ENCODE measurements at regions not wholly inside any gene's neighbourhood (a gene's known extent, or its start where the extent isn't known, plus 50 kb on each side); places are given as distances from the start of the nearest gene placed in this dataset.

DNA sequence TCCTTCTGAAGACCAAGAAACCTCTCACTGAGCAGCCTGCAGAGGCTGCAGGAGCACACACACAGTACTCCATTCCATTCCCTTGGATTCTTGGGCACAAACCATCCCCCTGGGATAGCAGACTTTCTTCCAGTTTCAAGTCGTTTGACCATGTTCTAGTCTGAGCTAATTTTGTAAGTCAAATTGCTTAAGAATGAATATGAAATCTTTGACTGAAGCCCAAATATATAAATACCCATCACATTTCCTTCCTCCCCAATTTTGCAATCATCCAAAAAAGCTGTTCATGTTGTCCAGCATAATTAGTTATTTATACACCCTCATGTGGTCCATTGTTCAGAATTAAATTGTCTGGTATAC, 231.2 kb upstream of the TPRG1 start:
- ATAC-seq = peak; percentile 63
- H3K27ac ChIP-seq = peak overlapping the region in 1 of 4 donors; percentile 60
- intact Hi-C loops (cut with DNase I) = no loop called here

GRCh38 chr3:188941103-188941502, 230.7 kb upstream of the TPRG1 start:
- Histone ChIP-seq H3K36me3 (replicated peaks in 1 of 2; ENCODE audit: insufficient read depth in 1 of 2, low read depth in 2 of 2) (no peaks in the 10 kb centered on the region), H3K27ac (peak overlapping the region in 1 of 4 donors; percentile 60), H3K9me3 (no peaks in the 10 kb centered on the region), H3K4me3 (no peak overlapping the region), H3K4me1 (peaks cover 6% of the 10 kb centered on the region), H3K27me3 (no peaks in the 10 kb centered on the region)
- intact Hi-C loops (cut with DNase I) = no loop called here
- 60 to 83% methylated on average over 3 of the region's 3 CpGs for WGBS, 2 donors
- TF ChIP-seq, protein P1, sequence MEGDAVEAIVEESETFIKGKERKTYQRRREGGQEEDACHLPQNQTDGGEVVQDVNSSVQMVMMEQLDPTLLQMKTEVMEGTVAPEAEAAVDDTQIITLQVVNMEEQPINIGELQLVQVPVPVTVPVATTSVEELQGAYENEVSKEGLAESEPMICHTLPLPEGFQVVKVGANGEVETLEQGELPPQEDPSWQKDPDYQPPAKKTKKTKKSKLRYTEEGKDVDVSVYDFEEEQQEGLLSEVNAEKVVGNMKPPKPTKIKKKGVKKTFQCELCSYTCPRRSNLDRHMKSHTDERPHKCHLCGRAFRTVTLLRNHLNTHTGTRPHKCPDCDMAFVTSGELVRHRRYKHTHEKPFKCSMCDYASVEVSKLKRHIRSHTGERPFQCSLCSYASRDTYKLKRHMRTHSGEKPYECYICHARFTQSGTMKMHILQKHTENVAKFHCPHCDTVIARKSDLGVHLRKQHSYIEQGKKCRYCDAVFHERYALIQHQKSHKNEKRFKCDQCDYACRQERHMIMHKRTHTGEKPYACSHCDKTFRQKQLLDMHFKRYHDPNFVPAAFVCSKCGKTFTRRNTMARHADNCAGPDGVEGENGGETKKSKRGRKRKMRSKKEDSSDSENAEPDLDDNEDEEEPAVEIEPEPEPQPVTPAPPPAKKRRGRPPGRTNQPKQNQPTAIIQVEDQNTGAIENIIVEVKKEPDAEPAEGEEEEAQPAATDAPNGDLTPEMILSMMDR (IDR thresholded peaks at IDR 0.05) = no peak
- TF ChIP-seq POLR2A (IDR thresholded peaks at IDR 0.05) = no peak
- DNase-seq (peak in 1 of 4 donors; percentile 61), ATAC-seq (no peak)

More for the DNA sequence above, 231.2 kb upstream of the TPRG1 start:
- Histone ChIP-seq H3K36me3 (replicated peaks in 1 of 2; ENCODE audit: insufficient read depth in 1 of 2, low read depth in 2 of 2) (no peaks in the 10 kb centered on the region), H3K4me3 (no peak overlapping the region), H3K9me3 (no peaks in the 10 kb centered on the region), H3K4me1 (peaks cover under 1% of the 10 kb centered on the region), H3K27me3 (no peaks in the 10 kb centered on the region)
- no peak for DNase-seq
- 27 to 37% methylated on average over 1 of the region's 1 CpG for WGBS, 2 donors
- TF ChIP-seq, protein P1 (IDR thresholded peaks at IDR 0.05) = no peak
- no peak for TF ChIP-seq POLR2A (IDR thresholded peaks at IDR 0.05)

DNA sequence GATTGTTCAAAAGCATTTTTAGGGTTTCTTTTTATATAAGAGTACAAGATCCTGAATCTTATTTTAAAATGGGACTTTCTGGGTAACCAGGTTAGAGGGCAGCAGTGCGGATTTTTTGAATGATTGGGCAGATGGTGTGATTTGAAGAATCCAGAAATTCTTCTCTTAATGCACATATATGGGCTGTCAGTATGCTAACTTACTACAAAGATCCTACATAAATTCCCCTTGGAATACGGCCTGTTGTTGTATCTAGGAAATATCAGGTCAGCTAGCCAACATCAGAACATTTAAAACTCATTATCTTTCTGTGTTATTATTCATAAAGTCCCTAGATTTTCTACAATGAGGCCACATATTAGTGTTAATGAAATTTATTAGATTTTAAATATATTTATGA, 229.6 kb upstream of the TPRG1 start:
- no peak overlapping the region for H3K4me3 ChIP-seq
- DNase-seq = no peak
- ATAC-seq = no peak
- H3K9me3 ChIP-seq = no peaks in the 10 kb centered on the region
- H3K36me3 ChIP-seq (replicated peaks in 1 of 2; ENCODE audit: insufficient read depth in 1 of 2, low read depth in 2 of 2) = no peaks in the 10 kb centered on the region
- peaks cover 17% of the 10 kb centered on the region for H3K4me1 ChIP-seq
- no peak overlapping the region for H3K27ac ChIP-seq
- WGBS, 2 donors = 87 to 97% methylated on average over 2 of the region's 2 CpGs
- TF ChIP-seq, protein P1 (IDR thresholded peaks at IDR 0.05) = no peak
- TF ChIP-seq POLR2A (IDR thresholded peaks at IDR 0.05) = no peak
- intact Hi-C loops (cut with DNase I) = no loop called here
- no peaks in the 10 kb centered on the region for H3K27me3 ChIP-seq

DNA sequence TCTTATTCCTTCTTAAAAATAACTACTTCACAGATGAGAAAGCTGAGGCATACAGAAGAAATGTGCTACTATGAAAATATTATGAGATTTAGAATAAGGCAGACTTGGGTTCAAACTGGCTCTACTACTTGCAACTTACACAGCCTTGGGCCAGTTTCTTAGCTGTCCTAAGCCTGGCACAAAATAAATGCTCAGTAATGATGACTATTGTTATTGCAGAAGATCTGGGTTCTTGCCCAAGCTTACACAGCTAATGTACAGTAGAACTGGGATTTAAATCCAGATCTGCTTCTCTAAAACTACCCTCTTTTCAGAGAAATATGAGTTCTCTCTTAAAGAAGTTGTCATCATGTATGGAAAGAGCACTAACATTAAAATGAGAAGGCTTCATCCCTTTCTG, 228.2 kb upstream of the TPRG1 start:
- no peak for TF ChIP-seq POLR2A (IDR thresholded peaks at IDR 0.05)
- TF ChIP-seq, protein P1 (IDR thresholded peaks at IDR 0.05) = no peak
- ATAC-seq (no peak), DNase-seq (no peak)
- H3K27ac ChIP-seq = no peak overlapping the region
- H3K4me3 ChIP-seq = no peak overlapping the region
- H3K36me3 ChIP-seq (replicated peaks in 1 of 2; ENCODE audit: insufficient read depth in 1 of 2, low read depth in 2 of 2) = no peaks in the 10 kb centered on the region
- peaks cover 25% of the 10 kb centered on the region for H3K4me1 ChIP-seq
- no peaks in the 10 kb centered on the region for H3K27me3 ChIP-seq
- intact Hi-C loops (cut with DNase I) = no loop called here
- no peaks in the 10 kb centered on the region for H3K9me3 ChIP-seq

GRCh38 chr3:188944108-188944507, 227.7 kb upstream of the TPRG1 start:
- no peak overlapping the region for H3K27ac ChIP-seq
- no peak for DNase-seq
- H3K27me3 ChIP-seq = no peaks in the 10 kb centered on the region
- no peaks in the 10 kb centered on the region for H3K36me3 ChIP-seq (replicated peaks in 1 of 2; ENCODE audit: insufficient read depth in 1 of 2, low read depth in 2 of 2)
- ATAC-seq = no peak
- no peaks in the 10 kb centered on the region for H3K9me3 ChIP-seq
- peaks cover 30% of the 10 kb centered on the region for H3K4me1 ChIP-seq
- TF ChIP-seq, protein P1 (IDR thresholded peaks at IDR 0.05) = no peak
- TF ChIP-seq POLR2A (IDR thresholded peaks at IDR 0.05) = no peak
- no peak overlapping the region for H3K4me3 ChIP-seq
- 71 to 80% methylated on average over 1 of the region's 1 CpG for WGBS, 2 donors
- intact Hi-C loops (cut with DNase I) = no loop called here
